ENCODE measurements at regions not wholly inside any gene's neighbourhood (a gene's known extent, or its start where the extent isn't known, plus 50 kb on each side); places are given as distances from the start of the nearest gene placed in this dataset.

- TF ChIP-seq, protein P1, sequence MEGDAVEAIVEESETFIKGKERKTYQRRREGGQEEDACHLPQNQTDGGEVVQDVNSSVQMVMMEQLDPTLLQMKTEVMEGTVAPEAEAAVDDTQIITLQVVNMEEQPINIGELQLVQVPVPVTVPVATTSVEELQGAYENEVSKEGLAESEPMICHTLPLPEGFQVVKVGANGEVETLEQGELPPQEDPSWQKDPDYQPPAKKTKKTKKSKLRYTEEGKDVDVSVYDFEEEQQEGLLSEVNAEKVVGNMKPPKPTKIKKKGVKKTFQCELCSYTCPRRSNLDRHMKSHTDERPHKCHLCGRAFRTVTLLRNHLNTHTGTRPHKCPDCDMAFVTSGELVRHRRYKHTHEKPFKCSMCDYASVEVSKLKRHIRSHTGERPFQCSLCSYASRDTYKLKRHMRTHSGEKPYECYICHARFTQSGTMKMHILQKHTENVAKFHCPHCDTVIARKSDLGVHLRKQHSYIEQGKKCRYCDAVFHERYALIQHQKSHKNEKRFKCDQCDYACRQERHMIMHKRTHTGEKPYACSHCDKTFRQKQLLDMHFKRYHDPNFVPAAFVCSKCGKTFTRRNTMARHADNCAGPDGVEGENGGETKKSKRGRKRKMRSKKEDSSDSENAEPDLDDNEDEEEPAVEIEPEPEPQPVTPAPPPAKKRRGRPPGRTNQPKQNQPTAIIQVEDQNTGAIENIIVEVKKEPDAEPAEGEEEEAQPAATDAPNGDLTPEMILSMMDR (IDR thresholded peaks at IDR 0.05; ENCODE audit: low read depth, low read length), result no peak
- in situ Hi-C loops (cut with HindIII; ENCODE audit: low sequenced_read_pairs), result no loop called here
- DNase-seq (ENCODE audit: low read depth, low spot score), result no peak
- no peak overlapping the region for H3K4me3 ChIP-seq (ENCODE audit: low read depth, low read length)
These were observed 127.6 kb downstream of the PMAIP1 start for GRCh38 chr18:60027397-60027796.

DNA sequence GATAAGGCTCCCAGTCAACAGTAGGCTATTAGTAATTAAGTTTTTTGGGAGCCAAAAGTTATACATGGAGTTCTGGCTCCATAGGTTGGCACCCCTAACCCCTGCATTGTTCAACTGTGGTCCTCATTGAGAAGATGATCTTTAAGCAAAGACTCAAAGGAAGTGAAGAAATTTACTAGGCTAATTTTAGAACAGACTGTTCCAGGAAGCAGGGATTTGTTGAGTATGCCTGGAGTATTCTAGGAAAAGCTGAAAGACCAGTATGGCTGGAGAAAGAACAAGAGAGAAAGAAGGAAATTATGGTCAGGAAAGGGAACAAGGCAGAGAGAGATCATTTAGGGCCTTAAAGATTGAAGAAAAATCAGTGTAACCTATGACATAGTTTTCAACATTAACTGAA is 125.1 kb downstream of the PMAIP1 start:
- H3K4me3 ChIP-seq (ENCODE audit: low read depth, low read length), result no peak overlapping the region
- TF ChIP-seq, protein P1 (IDR thresholded peaks at IDR 0.05; ENCODE audit: low read depth, low read length), result no peak
- in situ Hi-C loops (cut with HindIII; ENCODE audit: low sequenced_read_pairs), result no loop called here
- no peak for DNase-seq (ENCODE audit: low read depth, low spot score)

GRCh38 chr18:60024345-60024744 is 124.5 kb downstream of the PMAIP1 start:
- TF ChIP-seq, protein P1 (IDR thresholded peaks at IDR 0.05; ENCODE audit: low read depth, low read length), result no peak
- in situ Hi-C loops (cut with HindIII; ENCODE audit: low sequenced_read_pairs), result no loop called here

GRCh38 chr18:60022671-60023276 is 123.0 kb downstream of the PMAIP1 start:
- no peak overlapping the region for H3K4me3 ChIP-seq (ENCODE audit: low read depth, low read length)
- TF ChIP-seq, protein P1 (IDR thresholded peaks at IDR 0.05; ENCODE audit: low read depth, low read length), result no peak
- peak; percentile 22 for DNase-seq (ENCODE audit: low read depth, low spot score)
- in situ Hi-C loops (cut with HindIII; ENCODE audit: low sequenced_read_pairs), result no loop called here

More at GRCh38 chr18:60024345-60024744, 124.5 kb downstream of the PMAIP1 start:
- no peak overlapping the region for H3K4me3 ChIP-seq (ENCODE audit: low read depth, low read length)
- no peak for DNase-seq (ENCODE audit: low read depth, low spot score)

GRCh38 chr18:60021556-60021955 is 121.8 kb downstream of the PMAIP1 start:
- TF ChIP-seq, protein P1 (IDR thresholded peaks at IDR 0.05; ENCODE audit: low read depth, low read length), result no peak
- no peak for DNase-seq (ENCODE audit: low read depth, low spot score)
- no peak overlapping the region for H3K4me3 ChIP-seq (ENCODE audit: low read depth, low read length)
- in situ Hi-C loops (cut with HindIII; ENCODE audit: low sequenced_read_pairs), result no loop called here

GRCh38 chr18:60020107-60020925 is 120.5 kb downstream of the PMAIP1 start:
- in situ Hi-C loops (cut with HindIII; ENCODE audit: low sequenced_read_pairs), result no loop called here
- H3K4me3 ChIP-seq (ENCODE audit: low read depth, low read length), result no peak overlapping the region
- peak; percentile 51 for DNase-seq (ENCODE audit: low read depth, low spot score)
- TF ChIP-seq, protein P1 (IDR thresholded peaks at IDR 0.05; ENCODE audit: low read depth, low read length), result no peak
